GM10248 (cell line): ENCODE measurements at regions not wholly inside any gene's neighbourhood (a gene's known extent, or its start where the extent isn't known, plus 50 kb on each side); places are given as distances from the start of the nearest gene placed in this dataset.

ENCODE experiments used
- CTCF ChIA-PET: fragments of 300-600 bp; sonication (Branson Sonifier 250); formaldehyde crosslinking; extraction: SDS; loops from one replicate; lab custom pipeline; 2021; ENCODE audit warnings: antibody characterized with exemption; lab: Yijun Ruan, JAX
- POLR2A ChIA-PET: fragments of 350-650 bp; sonication (Branson Sonifier 250); formaldehyde crosslinking; extraction: SDS; loops from one replicate; lab custom pipeline; 2020; ENCODE audit warnings: antibody characterized with exemption; lab: Yijun Ruan, JAX
- DNase-seq: peaks from one replicate; pipeline ENCODE4 v3.0.0; 2012; ENCODE audit errors: extremely low spot score
- CTCF ChIP-seq: IDR thresholded peaks from 2 replicates; pipeline ENCODE4 v1.5.1; 2012; ENCODE audit warnings: mild to moderate bottlenecking, low read depth; ENCODE audit errors: extremely low read depth, missing control alignments, control extremely low read depth

DNA sequence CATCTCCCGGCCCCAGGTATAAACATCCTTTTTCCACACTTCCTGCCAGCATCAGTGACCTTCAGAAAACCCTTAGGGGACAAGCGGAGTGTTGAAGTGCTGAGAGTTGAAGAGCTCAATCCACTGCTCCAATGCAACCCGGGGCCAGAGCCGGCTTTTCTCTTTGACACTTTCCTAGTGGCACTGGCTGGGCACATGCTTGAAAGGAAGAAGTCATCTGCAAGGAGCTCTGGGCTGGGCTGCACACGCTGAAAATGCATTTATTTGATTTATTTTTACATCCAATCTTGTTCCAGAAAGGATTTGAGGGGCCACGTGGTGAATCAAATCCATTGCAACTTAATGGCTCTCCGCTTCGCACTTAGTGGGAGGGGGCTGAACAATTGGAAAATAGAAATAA is 229.0 kb upstream of the DIO3 start:
- DNase-seq, result no peak
- ChIA-PET POLR2A (no interaction called here), CTCF (no interaction called here)
- no peak for TF ChIP-seq CTCF

GRCh38 chr14:101333335-101334280 is 227.7 kb upstream of the DIO3 start:
- DNase-seq, result no peak
- TF ChIP-seq CTCF, result no peak
- ChIA-PET POLR2A (no interaction called here), CTCF (no interaction called here)

DNA sequence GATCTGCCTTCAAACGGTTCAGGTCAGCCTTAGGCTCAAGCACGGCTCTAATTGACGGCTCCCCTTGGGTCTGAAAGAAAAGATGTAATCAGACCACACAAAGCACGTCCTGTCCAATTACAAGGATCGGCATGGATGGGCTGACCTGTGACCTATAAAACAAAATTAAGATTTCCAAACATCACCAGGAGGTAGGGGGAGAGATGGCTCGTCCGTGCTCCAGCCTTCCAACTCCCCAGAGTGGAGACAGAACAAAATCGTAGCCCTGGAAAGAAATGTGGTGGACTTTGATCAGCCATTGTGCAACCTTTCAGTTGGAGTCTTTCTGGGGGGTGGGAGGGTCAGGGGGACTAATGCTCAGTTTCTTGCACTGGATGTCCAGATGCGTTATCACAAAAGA is 226.6 kb upstream of the DIO3 start:
- CTCF ChIA-PET, result interaction anchor here (1.0 kb wide), 1 partner anchor 8 kb away, joined by 3 read pairs; no protein-coding TSS in a partner anchor
- no peak for DNase-seq
- POLR2A ChIA-PET, result no interaction called here
- TF ChIP-seq CTCF, result no peak

GRCh38 chr14:101335061-101335661 is 226.1 kb upstream of the DIO3 start:
- CTCF ChIA-PET, result interaction anchor here (1.0 kb wide), 1 partner anchor 8 kb away, joined by 3 read pairs; no protein-coding TSS in a partner anchor
- no peak for DNase-seq
- POLR2A ChIA-PET, result no interaction called here
- TF ChIP-seq CTCF, result no peak

- no peak for TF ChIP-seq CTCF
- no peak for DNase-seq
- POLR2A ChIA-PET, result no interaction called here
- CTCF ChIA-PET, result no interaction called here
Observed at GRCh38 chr14:101336183-101336582, 225.1 kb upstream of the DIO3 start.

GRCh38 chr14:101337053-101337452 is 224.2 kb upstream of the DIO3 start:
- CTCF ChIA-PET, result interaction anchor here (0.7 kb wide), 1 partner anchor 13 kb away, joined by 3 read pairs; no protein-coding TSS in a partner anchor
- POLR2A ChIA-PET, result no interaction called here
- no peak for DNase-seq
- no peak for TF ChIP-seq CTCF
